Upper lobe of left lung (tissue), 6 donors: ENCODE measurements at regions not wholly inside any gene's neighbourhood (a gene's known extent, or its start where the extent isn't known, plus 50 kb on each side); places are given as distances from the start of the nearest gene placed in this dataset.

Experiments used
- ATAC-seq, 2 donors: fragments of 200-7000 bp; cut with Tn5 transposase; one replicate each; pipeline ENCODE4 v1.9.1; 2022; ENCODE audit warnings: mild to moderate bottlenecking in 2 of 2, moderate library complexity in 2 of 2; ENCODE audit not compliant: low FRiP score in 2 of 2
- DNase-seq, 2 donors: peaks; one replicate each; pipeline ENCODE4 v3.0.0-alpha.2; 2019 to 2020
- H3K27ac ChIP-seq, 4 donors: fragments of 200-600 bp; sonication (generic); one replicate each; pipeline ENCODE4 v1.5.1; 2016 to 2019
- H3K27me3 ChIP-seq, 4 donors: fragments of 200-600 bp; sonication (generic); one replicate each; pipeline ENCODE4 v1.5.1; 2017 to 2019
- H3K36me3 ChIP-seq, 4 donors: fragments of 200-600 bp; sonication (generic); one replicate each; pipeline ENCODE4 v1.5.1; 2016 to 2019
- H3K4me1 ChIP-seq, 4 donors: fragments of 200-600 bp; sonication (generic); one replicate each; pipeline ENCODE4 v1.5.1; 2018 to 2019
- H3K4me3 ChIP-seq, 4 donors: fragments of 200-600 bp; sonication (generic); one replicate each; pipeline ENCODE4 v1.5.1; 2017 to 2019; ENCODE audit warnings: mild to moderate bottlenecking in 2 of 4, moderate library complexity in 1 of 4
- H3K9me3 ChIP-seq, 4 donors: fragments of 200-600 bp; sonication (generic); one replicate each; pipeline ENCODE4 v1.5.1; 2018 to 2019
- EP300 ChIP-seq, 4 donors: sonication (generic); formaldehyde crosslinking; IDR thresholded peaks; one replicate each; pipeline ENCODE4 v1.5.1; 2017; ENCODE audit warnings: antibody characterized with exemption in 4 of 4, control low read depth in 2 of 4
- POLR2A ChIP-seq, 4 donors: fragments of 450-650 bp; IDR thresholded peaks; one replicate each; pipeline ENCODE4 v1.5.1; 2016 to 2017; ENCODE audit warnings: antibody characterized with exemption in 4 of 4, mild to moderate bottlenecking in 2 of 4
- POLR2AphosphoS5 ChIP-seq, 2 donors: sonication (generic); formaldehyde crosslinking; IDR thresholded peaks; one replicate each; pipeline ENCODE4 v1.5.1; 2017; ENCODE audit warnings: antibody characterized with exemption in 2 of 2
- WGBS, 2 donors: methylation state at CpG; one replicate each; pipeline ENCODE4 v1.1.5; 2017 to 2018; 5-methylcytosine and 5-hydroxymethylcytosine counted together
- TF ChIP-seq, protein P1 (sequence below), 6 experiments: fragments of 450-650 bp in 4 of 6; fragments of 200-600 bp in 2 of 6; sonication (generic) in 2 of 6; IDR thresholded peaks; one replicate each; pipeline ENCODE4 v1.5.1; 2016 to 2019; ENCODE audit warnings: antibody characterized with exemption in 6 of 6
- donor health status: DM: no; HTN: no; CAD: no; lungs with moderate emphysema.
- donor health status: DM: no; HTN: yes; CAD: no; lungs with severe emphysema.

GRCh38 chr2:16223161-16223840 lies 283.0 kb downstream of the MYCN start:
- H3K4me1 ChIP-seq = no peaks in the 10 kb centered on the region
- no peak overlapping the region for H3K27ac ChIP-seq
- TF ChIP-seq EP300 (IDR thresholded peaks at IDR 0.05) = no peak
- TF ChIP-seq POLR2AphosphoS5 (IDR thresholded peaks at IDR 0.05) = no peak
- TF ChIP-seq POLR2A (IDR thresholded peaks at IDR 0.05) = no peak
- TF ChIP-seq, protein P1, sequence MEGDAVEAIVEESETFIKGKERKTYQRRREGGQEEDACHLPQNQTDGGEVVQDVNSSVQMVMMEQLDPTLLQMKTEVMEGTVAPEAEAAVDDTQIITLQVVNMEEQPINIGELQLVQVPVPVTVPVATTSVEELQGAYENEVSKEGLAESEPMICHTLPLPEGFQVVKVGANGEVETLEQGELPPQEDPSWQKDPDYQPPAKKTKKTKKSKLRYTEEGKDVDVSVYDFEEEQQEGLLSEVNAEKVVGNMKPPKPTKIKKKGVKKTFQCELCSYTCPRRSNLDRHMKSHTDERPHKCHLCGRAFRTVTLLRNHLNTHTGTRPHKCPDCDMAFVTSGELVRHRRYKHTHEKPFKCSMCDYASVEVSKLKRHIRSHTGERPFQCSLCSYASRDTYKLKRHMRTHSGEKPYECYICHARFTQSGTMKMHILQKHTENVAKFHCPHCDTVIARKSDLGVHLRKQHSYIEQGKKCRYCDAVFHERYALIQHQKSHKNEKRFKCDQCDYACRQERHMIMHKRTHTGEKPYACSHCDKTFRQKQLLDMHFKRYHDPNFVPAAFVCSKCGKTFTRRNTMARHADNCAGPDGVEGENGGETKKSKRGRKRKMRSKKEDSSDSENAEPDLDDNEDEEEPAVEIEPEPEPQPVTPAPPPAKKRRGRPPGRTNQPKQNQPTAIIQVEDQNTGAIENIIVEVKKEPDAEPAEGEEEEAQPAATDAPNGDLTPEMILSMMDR (IDR thresholded peaks at IDR 0.05) = no peak
- no peak for DNase-seq
- H3K36me3 ChIP-seq = no peaks in the 10 kb centered on the region
- ATAC-seq = no peak
- no peaks in the 10 kb centered on the region for H3K9me3 ChIP-seq
- H3K27me3 ChIP-seq = no peaks in the 10 kb centered on the region
- WGBS, 2 donors = 77 to 86% methylated on average over 11 to 13 of the region's 13 CpGs
- no peak overlapping the region for H3K4me3 ChIP-seq

- TF ChIP-seq POLR2AphosphoS5 (IDR thresholded peaks at IDR 0.05) (no peak), EP300 (IDR thresholded peaks at IDR 0.05) (no peak), POLR2A (IDR thresholded peaks at IDR 0.05) (no peak)
- TF ChIP-seq, protein P1 (IDR thresholded peaks at IDR 0.05) = no peak
- H3K4me1 ChIP-seq = no peaks in the 10 kb centered on the region
- no peaks in the 10 kb centered on the region for H3K36me3 ChIP-seq
- ATAC-seq = no peak
- no peak overlapping the region for H3K27ac ChIP-seq
- no peak overlapping the region for H3K4me3 ChIP-seq
- 100% methylated on average over 2 of the region's 2 CpGs; no CpG with 5 or more reads in 1 of the 2 donors for WGBS, 2 donors
- DNase-seq = no peak
- no peaks in the 10 kb centered on the region for H3K27me3 ChIP-seq
- H3K9me3 ChIP-seq = no peaks in the 10 kb centered on the region
Measured at GRCh38 chr2:16222326-16222725, 282.0 kb downstream of the MYCN start.

DNA sequence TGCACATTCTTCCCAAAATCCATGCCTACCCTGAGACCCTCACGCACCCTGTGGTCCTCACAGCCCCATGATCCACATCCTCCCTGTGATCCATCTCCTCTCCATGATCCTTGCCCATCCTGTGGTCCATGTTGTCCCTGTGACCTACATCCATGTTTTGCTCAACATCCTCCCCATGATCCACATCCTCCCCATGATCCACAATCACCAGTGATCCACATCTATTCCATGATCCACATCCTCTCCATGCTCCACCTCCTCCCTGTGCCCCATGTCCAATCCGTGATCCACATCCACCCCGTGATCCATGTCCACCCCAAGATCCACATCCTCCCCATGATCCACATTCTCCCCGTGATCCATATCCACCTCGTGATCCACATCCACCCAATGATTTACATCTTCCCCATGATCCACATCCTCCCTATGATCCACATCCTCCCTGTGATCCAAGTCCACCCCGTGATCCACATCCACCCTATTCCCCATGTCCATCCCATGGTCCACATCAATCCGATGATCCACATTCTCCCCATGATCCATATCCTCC lies 281.2 kb downstream of the MYCN start:
- Histone ChIP-seq H3K4me1 (no peaks in the 10 kb centered on the region), H3K4me3 (no peak overlapping the region), H3K9me3 (no peaks in the 10 kb centered on the region), H3K36me3 (no peaks in the 10 kb centered on the region), H3K27me3 (no peaks in the 10 kb centered on the region), H3K27ac (no peak overlapping the region)
- TF ChIP-seq, protein P1 (IDR thresholded peaks at IDR 0.05) = no peak
- TF ChIP-seq POLR2AphosphoS5 (IDR thresholded peaks at IDR 0.05) = no peak
- no peak for TF ChIP-seq EP300 (IDR thresholded peaks at IDR 0.05)
- TF ChIP-seq POLR2A (IDR thresholded peaks at IDR 0.05) = no peak
- WGBS, 2 donors = 80 to 82% methylated on average over 7 of the region's 7 CpGs
- ATAC-seq (no peak), DNase-seq (no peak)

DNA sequence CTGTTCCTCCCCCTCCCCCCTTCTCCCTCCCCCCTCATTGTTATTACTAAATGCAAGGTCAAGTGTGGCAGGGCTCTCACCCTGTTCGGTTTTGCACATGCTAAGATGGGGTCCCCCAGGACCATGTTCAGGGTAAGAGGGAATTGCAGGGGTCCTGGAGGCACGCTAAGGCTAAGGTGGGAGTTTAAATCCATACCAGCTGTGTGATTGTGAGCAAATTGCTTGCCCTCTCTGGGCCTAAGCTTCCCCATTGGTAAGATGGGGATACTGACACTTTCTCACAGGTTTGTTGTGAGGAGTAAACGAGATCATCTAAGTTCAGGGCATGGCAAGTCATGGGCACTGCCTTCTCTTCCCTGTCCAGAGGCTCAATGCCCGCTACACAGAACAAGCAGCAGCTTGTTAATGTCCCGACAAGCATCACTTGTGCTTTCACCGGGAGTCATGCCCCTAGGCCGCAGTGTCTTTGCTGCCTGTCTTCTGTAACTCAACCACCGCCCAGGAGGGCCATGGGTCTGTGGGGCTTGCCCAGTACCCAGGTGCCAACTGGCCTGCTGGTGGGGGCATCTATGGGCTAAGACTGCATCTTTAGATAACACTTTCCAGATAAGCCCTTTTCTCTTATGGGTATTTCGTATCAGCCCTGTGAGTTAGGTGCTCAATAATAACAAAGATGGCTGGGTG lies 279.1 kb downstream of the MYCN start:
- H3K27ac ChIP-seq = no peak overlapping the region
- DNase-seq (no peak), ATAC-seq (no peak)
- H3K9me3 ChIP-seq = no peaks in the 10 kb centered on the region
- no peaks in the 10 kb centered on the region for H3K4me1 ChIP-seq
- H3K27me3 ChIP-seq = no peaks in the 10 kb centered on the region
- 79 to 91% methylated on average over 7 to 9 of the region's 9 CpGs for WGBS, 2 donors
- TF ChIP-seq POLR2A (IDR thresholded peaks at IDR 0.05) (no peak), POLR2AphosphoS5 (IDR thresholded peaks at IDR 0.05) (no peak), EP300 (IDR thresholded peaks at IDR 0.05) (no peak)
- TF ChIP-seq, protein P1 (IDR thresholded peaks at IDR 0.05) = no peak
- no peak overlapping the region for H3K4me3 ChIP-seq
- no peaks in the 10 kb centered on the region for H3K36me3 ChIP-seq
